ENCODE measurements at regions not wholly inside any gene's neighbourhood (a gene's known extent, or its start where the extent isn't known, plus 50 kb on each side); places are given as distances from the start of the nearest gene placed in this dataset.

DNA sequence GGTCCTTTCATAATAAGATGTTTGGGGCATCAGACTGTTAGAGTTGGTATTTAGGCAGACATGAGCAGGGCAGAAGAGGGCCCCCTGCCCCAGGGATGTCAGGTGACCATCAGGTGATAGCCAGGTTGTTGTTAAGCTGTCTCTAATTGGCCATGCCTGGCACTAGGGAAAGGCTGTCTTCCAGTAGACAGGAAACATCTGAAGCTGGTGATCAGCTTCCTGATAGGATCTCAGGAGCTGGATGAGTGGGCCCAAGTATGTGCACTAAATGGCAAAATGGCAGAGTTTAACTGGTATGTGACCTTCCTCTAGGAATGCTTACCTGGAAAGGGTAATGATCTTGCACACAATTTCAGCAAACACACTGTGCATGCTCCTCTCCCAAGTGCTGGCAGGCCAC is 190.7 kb downstream of the CDH26 start:
- Histone ChIP-seq H3K4me2 (ENCODE audit: low read length) (no peak overlapping the region), H4K20me1 (ENCODE audit: insufficient read depth, low read length) (no peaks in the 10 kb centered on the region), H3K9me3 (ENCODE audit: low read length) (no peaks in the 10 kb centered on the region), H3K4me3 (ENCODE audit: low read depth, low read length, poor library complexity, severe bottlenecking) (no peak overlapping the region), H2AFZ (ENCODE audit: low read length) (no peak overlapping the region), H3K27ac (ENCODE audit: low read depth, low read length, poor library complexity, severe bottlenecking) (no peak overlapping the region), H3K36me3 (ENCODE audit: insufficient read depth, low read length) (no peaks in the 10 kb centered on the region), H3K4me1 (ENCODE audit: insufficient read depth, low read length, poor library complexity, severe bottlenecking) (no peaks in the 10 kb centered on the region), H3K9me2 (ENCODE audit: insufficient read depth, low read length) (no peaks in the 10 kb centered on the region), H3K79me2 (ENCODE audit: insufficient read depth, low read depth, low read length) (no peaks in the 10 kb centered on the region)
- no TSS peak for BruUV-seq (replicated peaks)
- ChIA-PET POLR2A (no interaction called here), CTCF (ENCODE audit: unreplicated experiment) (no interaction called here)
- TF ChIP-seq EZH2phosphoT487 (IDR thresholded peaks at IDR 0.05; ENCODE audit: borderline replicate concordance, low read depth, low read length) = no peak
- TF ChIP-seq, protein P1, sequence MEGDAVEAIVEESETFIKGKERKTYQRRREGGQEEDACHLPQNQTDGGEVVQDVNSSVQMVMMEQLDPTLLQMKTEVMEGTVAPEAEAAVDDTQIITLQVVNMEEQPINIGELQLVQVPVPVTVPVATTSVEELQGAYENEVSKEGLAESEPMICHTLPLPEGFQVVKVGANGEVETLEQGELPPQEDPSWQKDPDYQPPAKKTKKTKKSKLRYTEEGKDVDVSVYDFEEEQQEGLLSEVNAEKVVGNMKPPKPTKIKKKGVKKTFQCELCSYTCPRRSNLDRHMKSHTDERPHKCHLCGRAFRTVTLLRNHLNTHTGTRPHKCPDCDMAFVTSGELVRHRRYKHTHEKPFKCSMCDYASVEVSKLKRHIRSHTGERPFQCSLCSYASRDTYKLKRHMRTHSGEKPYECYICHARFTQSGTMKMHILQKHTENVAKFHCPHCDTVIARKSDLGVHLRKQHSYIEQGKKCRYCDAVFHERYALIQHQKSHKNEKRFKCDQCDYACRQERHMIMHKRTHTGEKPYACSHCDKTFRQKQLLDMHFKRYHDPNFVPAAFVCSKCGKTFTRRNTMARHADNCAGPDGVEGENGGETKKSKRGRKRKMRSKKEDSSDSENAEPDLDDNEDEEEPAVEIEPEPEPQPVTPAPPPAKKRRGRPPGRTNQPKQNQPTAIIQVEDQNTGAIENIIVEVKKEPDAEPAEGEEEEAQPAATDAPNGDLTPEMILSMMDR (conservative IDR thresholded peaks at IDR 0.05; ENCODE audit: low read length) = no peak
- no peak for DNase-seq (ENCODE audit: low spot score)
- intact Hi-C loops (cut with micrococcal nuclease; ENCODE audit: unreplicated experiment) = no loop called here

DNA sequence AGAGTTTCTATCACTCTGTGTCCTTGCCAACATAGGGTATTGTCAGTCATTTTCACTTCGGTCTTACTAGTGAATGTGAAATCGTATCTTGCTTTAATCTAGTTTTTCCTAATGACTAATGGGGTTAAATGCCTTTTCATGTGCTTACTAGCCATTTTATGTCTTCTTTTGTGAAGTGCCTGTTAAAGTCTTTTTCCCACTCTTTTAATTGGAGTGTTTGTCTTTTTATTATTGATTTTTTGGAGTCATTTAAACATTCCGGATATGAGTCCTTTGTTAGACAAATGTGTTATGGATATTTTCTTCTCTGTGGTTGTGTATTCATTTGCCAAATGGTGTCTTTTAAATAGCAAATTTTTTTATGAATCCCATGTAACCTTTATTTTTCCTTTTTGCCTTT is 194.6 kb downstream of the CDH26 start:
- TF ChIP-seq, protein P1 (conservative IDR thresholded peaks at IDR 0.05; ENCODE audit: low read length) = no peak
- TF ChIP-seq EZH2phosphoT487 (IDR thresholded peaks at IDR 0.05; ENCODE audit: borderline replicate concordance, low read depth, low read length) = no peak
- no peaks in the 10 kb centered on the region for H4K20me1 ChIP-seq (ENCODE audit: insufficient read depth, low read length)
- intact Hi-C loops (cut with micrococcal nuclease; ENCODE audit: unreplicated experiment) = no loop called here
- POLR2A ChIA-PET = no interaction called here
- no peak overlapping the region for H3K4me2 ChIP-seq (ENCODE audit: low read length)
- no peak overlapping the region for H3K27ac ChIP-seq (ENCODE audit: low read depth, low read length, poor library complexity, severe bottlenecking)
- H3K36me3 ChIP-seq (ENCODE audit: insufficient read depth, low read length) = no peaks in the 10 kb centered on the region
- no peak overlapping the region for H3K4me3 ChIP-seq (ENCODE audit: low read depth, low read length, poor library complexity, severe bottlenecking)
- BruUV-seq (replicated peaks) = no TSS peak
- H3K79me2 ChIP-seq (ENCODE audit: insufficient read depth, low read depth, low read length) = no peaks in the 10 kb centered on the region
- no peaks in the 10 kb centered on the region for H3K9me2 ChIP-seq (ENCODE audit: insufficient read depth, low read length)
- no peaks in the 10 kb centered on the region for H3K4me1 ChIP-seq (ENCODE audit: insufficient read depth, low read length, poor library complexity, severe bottlenecking)
- CTCF ChIA-PET (ENCODE audit: unreplicated experiment) = no interaction called here
- DNase-seq (ENCODE audit: low spot score) = no peak
- H2AFZ ChIP-seq (ENCODE audit: low read length) = no peak overlapping the region
- no peaks in the 10 kb centered on the region for H3K9me3 ChIP-seq (ENCODE audit: low read length)

DNA sequence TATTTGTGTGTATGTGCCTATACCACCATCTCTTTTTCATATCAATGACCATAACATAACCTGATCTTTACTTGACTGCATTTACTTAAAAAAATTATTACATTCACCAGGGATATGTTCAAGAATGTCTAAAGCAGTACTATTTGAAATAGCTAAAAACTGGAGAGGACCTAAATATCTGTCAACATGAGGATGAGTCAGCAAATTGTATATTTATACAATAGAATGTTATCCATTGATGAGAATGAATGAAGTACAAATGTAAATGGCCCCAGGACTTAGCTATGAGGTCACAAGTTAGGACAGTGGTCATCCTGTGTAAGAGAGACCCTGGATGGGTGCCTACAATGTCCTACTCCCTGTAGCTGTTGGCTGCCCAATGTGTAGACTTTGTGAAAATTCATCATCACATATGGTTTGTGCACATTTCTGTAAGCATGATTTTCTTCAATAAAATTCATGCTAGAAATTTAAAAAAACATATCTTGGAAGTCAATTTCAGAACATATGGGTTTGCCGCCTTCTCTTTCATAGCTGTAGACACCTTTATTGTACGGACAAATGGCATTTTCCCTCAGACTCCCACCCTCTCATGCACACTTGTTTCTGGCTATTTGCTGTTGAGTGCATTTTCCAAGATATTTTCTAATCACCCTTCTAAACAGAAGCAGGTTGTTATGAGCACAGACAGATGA is 202.4 kb downstream of the CDH26 start:
- BruUV-seq (replicated peaks) = no TSS peak
- Histone ChIP-seq H3K4me3 (ENCODE audit: low read depth, low read length, poor library complexity, severe bottlenecking) (no peak overlapping the region), H3K79me2 (ENCODE audit: insufficient read depth, low read depth, low read length) (no peaks in the 10 kb centered on the region), H3K9me2 (ENCODE audit: insufficient read depth, low read length) (no peaks in the 10 kb centered on the region), H2AFZ (ENCODE audit: low read length) (no peak overlapping the region), H3K9me3 (ENCODE audit: low read length) (no peaks in the 10 kb centered on the region), H4K20me1 (ENCODE audit: insufficient read depth, low read length) (no peaks in the 10 kb centered on the region), H3K36me3 (ENCODE audit: insufficient read depth, low read length) (no peaks in the 10 kb centered on the region), H3K27ac (ENCODE audit: low read depth, low read length, poor library complexity, severe bottlenecking) (no peak overlapping the region), H3K4me1 (ENCODE audit: insufficient read depth, low read length, poor library complexity, severe bottlenecking) (no peaks in the 10 kb centered on the region), H3K4me2 (ENCODE audit: low read length) (no peak overlapping the region)
- ChIA-PET POLR2A (no interaction called here), CTCF (ENCODE audit: unreplicated experiment) (no interaction called here)
- intact Hi-C loops (cut with micrococcal nuclease; ENCODE audit: unreplicated experiment) = no loop called here
- TF ChIP-seq EZH2phosphoT487 (IDR thresholded peaks at IDR 0.05; ENCODE audit: borderline replicate concordance, low read depth, low read length) = no peak
- no peak for DNase-seq (ENCODE audit: low spot score)

Data from OCI-LY7 (cell line).